HEK293T (cell line): ENCODE measurements at regions not wholly inside any gene's neighbourhood (a gene's known extent, or its start where the extent isn't known, plus 50 kb on each side); places are given as distances from the start of the nearest gene placed in this dataset.

Experiments
- CTCF ChIA-PET: fragments of 350-600 bp; formaldehyde crosslinking; extraction: SDS; loops from one replicate; lab custom pipeline; 2021; ENCODE audit warnings: antibody characterized with exemption, inconsistent platforms; lab: Yijun Ruan, JAX
- POLR2A ChIA-PET: fragments of 350-600 bp; formaldehyde crosslinking; extraction: SDS; loops from one replicate; lab custom pipeline; 2020; ENCODE audit warnings: antibody characterized with exemption, inconsistent platforms; lab: Yijun Ruan, JAX
- DNase-seq: peaks from one replicate; pipeline ENCODE4 v3.0.0; 2012; ENCODE audit warnings: mixed read lengths; ENCODE audit errors: extremely low spot score
- ARNT ChIP-seq: fragments of 450-650 bp; IDR thresholded peaks from 2 replicates; pipeline ENCODE4 v1.6.1; 2017; ENCODE audit warnings: mild to moderate bottlenecking
- BHLHE40 ChIP-seq: fragments of 450-650 bp; IDR thresholded peaks from 2 replicates; pipeline ENCODE4 v1.6.1; 2016; ENCODE audit warnings: mild to moderate bottlenecking, moderate library complexity, borderline replicate concordance
- CTBP1 ChIP-seq: fragments of 450-650 bp; IDR thresholded peaks from 2 replicates; pipeline ENCODE4 v1.6.1; 2016; ENCODE audit warnings: borderline replicate concordance
- ELF4 ChIP-seq: fragments of 450-650 bp; IDR thresholded peaks from 2 replicates; pipeline ENCODE4 v1.6.1; 2017; ENCODE audit warnings: antibody characterized with exemption
- FOXA1 ChIP-seq: fragments of 450-650 bp; IDR thresholded peaks from 2 replicates; pipeline ENCODE4 v1.6.1; 2016; ENCODE audit warnings: mild to moderate bottlenecking
- FOXK2 ChIP-seq: fragments of 450-650 bp; IDR thresholded peaks from 2 replicates; pipeline ENCODE4 v1.6.1; 2016; ENCODE audit warnings: mild to moderate bottlenecking
- FOXM1 ChIP-seq: fragments of 450-650 bp; IDR thresholded peaks from 2 replicates; pipeline ENCODE4 v1.6.1; 2017; ENCODE audit warnings: mild to moderate bottlenecking, borderline replicate concordance
- HDGF ChIP-seq: fragments of 450-650 bp; IDR thresholded peaks from 2 replicates; pipeline ENCODE4 v1.6.1; 2017; ENCODE audit warnings: antibody characterized with exemption, borderline replicate concordance
- L3MBTL2 ChIP-seq: fragments of 450-650 bp; conservative IDR thresholded peaks from 2 replicates; pipeline ENCODE4 v1.6.1; 2016; ENCODE audit warnings: mild to moderate bottlenecking
- LEF1 ChIP-seq: fragments of 450-650 bp; IDR thresholded peaks from 2 replicates; pipeline ENCODE4 v1.6.1; 2017; ENCODE audit warnings: mild to moderate bottlenecking, borderline replicate concordance
- NFRKB ChIP-seq: fragments of 450-650 bp; IDR thresholded peaks from 2 replicates; pipeline ENCODE4 v1.6.1; 2016; ENCODE audit warnings: mild to moderate bottlenecking, moderate library complexity
- SP1 ChIP-seq: fragments of 450-650 bp; IDR thresholded peaks from 2 replicates; pipeline ENCODE4 v1.6.1; 2017
- SUZ12 ChIP-seq: fragments of 450-650 bp; IDR thresholded peaks from 2 replicates; pipeline ENCODE4 v1.6.1; 2016; ENCODE audit warnings: mild to moderate bottlenecking
- TARDBP ChIP-seq: fragments of 450-650 bp; IDR thresholded peaks from 2 replicates; pipeline ENCODE4 v1.6.1; 2016
- ZNF384 ChIP-seq: fragments of 450-650 bp; IDR thresholded peaks from 2 replicates; pipeline ENCODE4 v1.6.1; 2016
- TF ChIP-seq, protein P1 (sequence below): fragments of 450-650 bp; IDR thresholded peaks from 2 replicates; pipeline ENCODE4 v1.6.1; 2016

- DNase-seq: no peak
- no peak for TF ChIP-seq FOXA1
- TF ChIP-seq ZNF384: no peak
- no peak for TF ChIP-seq LEF1
- no peak for TF ChIP-seq ARNT
- no peak for TF ChIP-seq FOXK2
- no peak for TF ChIP-seq SP1
- no peak for TF ChIP-seq FOXM1
- TF ChIP-seq, protein P1, sequence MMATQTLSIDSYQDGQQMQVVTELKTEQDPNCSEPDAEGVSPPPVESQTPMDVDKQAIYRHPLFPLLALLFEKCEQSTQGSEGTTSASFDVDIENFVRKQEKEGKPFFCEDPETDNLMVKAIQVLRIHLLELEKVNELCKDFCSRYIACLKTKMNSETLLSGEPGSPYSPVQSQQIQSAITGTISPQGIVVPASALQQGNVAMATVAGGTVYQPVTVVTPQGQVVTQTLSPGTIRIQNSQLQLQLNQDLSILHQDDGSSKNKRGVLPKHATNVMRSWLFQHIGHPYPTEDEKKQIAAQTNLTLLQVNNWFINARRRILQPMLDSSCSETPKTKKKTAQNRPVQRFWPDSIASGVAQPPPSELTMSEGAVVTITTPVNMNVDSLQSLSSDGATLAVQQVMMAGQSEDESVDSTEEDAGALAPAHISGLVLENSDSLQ: no peak
- no peak for TF ChIP-seq CTBP1
- no peak for TF ChIP-seq L3MBTL2
- no peak for TF ChIP-seq HDGF
- no peak for TF ChIP-seq TARDBP
- TF ChIP-seq ELF4: no peak
- no peak for TF ChIP-seq NFRKB
- POLR2A ChIA-PET: no interaction called here
- CTCF ChIA-PET: no interaction called here
Observed at GRCh38 chr16:62709794-62710193, 673.6 kb upstream of the CDH8 start.

- TF ChIP-seq SP1 (no peak), TARDBP (no peak), NFRKB (no peak)
- CTCF ChIA-PET: no interaction called here
- no peak for DNase-seq
- POLR2A ChIA-PET: no interaction called here
Observed at GRCh38 chr16:62701426-62701825, 665.2 kb upstream of the CDH8 start.

DNA sequence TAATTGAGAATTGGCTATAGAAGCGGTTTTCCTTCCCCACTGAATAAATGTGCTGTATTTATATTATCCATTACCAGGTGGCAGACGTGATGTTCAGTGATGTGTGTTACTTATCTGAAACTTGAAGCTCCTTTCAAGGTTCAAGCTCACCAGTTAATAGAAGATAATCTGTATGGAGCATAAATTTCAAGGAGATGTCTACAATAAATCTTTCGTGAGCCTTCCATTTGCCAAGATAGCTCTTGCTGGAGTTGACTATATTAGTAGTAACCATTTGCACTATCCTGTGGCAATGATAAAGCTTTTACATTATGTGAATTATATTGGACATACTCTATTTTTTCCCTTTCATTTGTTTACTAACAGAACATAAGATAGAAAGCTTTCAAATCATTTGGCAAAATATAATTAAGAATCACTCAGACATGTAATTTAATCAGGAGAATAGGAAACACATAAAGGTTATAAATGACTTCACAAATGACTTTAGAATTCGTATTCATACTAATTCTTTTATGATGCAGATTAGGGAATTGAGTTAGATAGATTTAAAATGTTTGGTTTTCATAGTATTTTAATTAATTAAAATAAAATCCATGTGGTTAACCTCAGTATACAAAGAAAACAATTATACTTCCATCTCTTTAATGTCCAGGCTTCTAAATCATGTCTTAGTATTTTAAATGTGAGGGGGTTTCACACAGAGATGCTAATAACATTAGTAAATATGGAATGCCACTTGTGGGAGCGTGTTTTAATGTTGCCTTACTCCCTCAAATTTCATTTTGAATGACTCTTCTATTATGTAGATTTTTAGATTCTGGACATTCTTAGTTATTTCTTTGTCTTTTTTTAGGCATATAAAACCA, 664.4 kb upstream of the CDH8 start:
- TF ChIP-seq, protein P1: no peak
- TF ChIP-seq CTBP1 (no peak), FOXK2 (no peak), L3MBTL2 (no peak), FOXM1 (no peak), SUZ12 (no peak), ARNT (no peak), BHLHE40 (no peak), ELF4 (no peak), HDGF (no peak), ZNF384 (no peak), SP1 (no peak), FOXA1 (no peak), LEF1 (no peak), TARDBP (no peak), NFRKB (no peak)
- DNase-seq: no peak
- CTCF ChIA-PET: no interaction called here
- POLR2A ChIA-PET: no interaction called here

- no peak for TF ChIP-seq ZNF384
- TF ChIP-seq SP1: no peak
- no peak for TF ChIP-seq FOXK2
- no peak for TF ChIP-seq FOXM1
- TF ChIP-seq, protein P1: no peak
- TF ChIP-seq HDGF: no peak
- no peak for TF ChIP-seq NFRKB
- TF ChIP-seq CTBP1: no peak
- no peak for TF ChIP-seq FOXA1
- TF ChIP-seq BHLHE40: no peak
- TF ChIP-seq ARNT: no peak
- TF ChIP-seq SUZ12: no peak
- TF ChIP-seq LEF1: no peak
- no peak for TF ChIP-seq ELF4
- no peak for TF ChIP-seq L3MBTL2
- no peak for TF ChIP-seq TARDBP
- POLR2A ChIA-PET: no interaction called here
- no peak for DNase-seq
- CTCF ChIA-PET: no interaction called here
Observed at GRCh38 chr16:62692685-62693084, 656.4 kb upstream of the CDH8 start.

GRCh38 chr16:62681819-62682218, 645.6 kb upstream of the CDH8 start:
- POLR2A ChIA-PET: no interaction called here
- no peak for TF ChIP-seq CTBP1
- no peak for TF ChIP-seq ZNF384
- no peak for TF ChIP-seq FOXK2
- TF ChIP-seq, protein P1: no peak
- TF ChIP-seq SP1: no peak
- no peak for TF ChIP-seq LEF1
- no peak for TF ChIP-seq ELF4
- no peak for TF ChIP-seq HDGF
- TF ChIP-seq L3MBTL2: no peak
- TF ChIP-seq NFRKB: no peak
- no peak for TF ChIP-seq FOXM1
- TF ChIP-seq SUZ12: no peak
- no peak for TF ChIP-seq ARNT
- TF ChIP-seq BHLHE40: no peak
- no peak for TF ChIP-seq FOXA1
- DNase-seq: no peak
- CTCF ChIA-PET: no interaction called here

DNA sequence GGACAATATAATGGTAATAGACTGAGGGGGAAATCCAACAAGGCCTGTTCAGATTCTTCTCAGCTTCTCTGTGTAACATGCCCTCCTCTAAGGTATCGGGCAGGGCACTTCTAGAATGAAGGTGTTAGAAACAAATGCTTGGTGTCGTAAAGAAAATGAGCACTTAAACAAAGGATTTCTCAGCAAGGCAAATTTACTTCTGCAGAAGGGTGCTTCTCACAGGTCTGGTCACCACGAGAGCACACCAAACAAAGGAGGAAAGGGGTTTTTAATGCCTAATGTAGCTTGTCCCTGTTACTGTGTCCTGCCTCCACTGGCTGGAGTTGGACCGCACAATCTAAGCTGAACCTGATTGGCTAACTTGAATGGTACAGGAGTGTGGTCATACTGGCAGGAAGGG, 642.6 kb upstream of the CDH8 start:
- CTCF ChIA-PET: no interaction called here
- TF ChIP-seq HDGF (no peak), FOXK2 (no peak), BHLHE40 (no peak), FOXA1 (no peak), SP1 (no peak), SUZ12 (no peak), TARDBP (no peak), FOXM1 (no peak), ZNF384 (no peak), NFRKB (no peak)
- TF ChIP-seq, protein P1: no peak
- POLR2A ChIA-PET: no interaction called here
- DNase-seq: no peak
